H1 (cell line): ENCODE measurements at regions not wholly inside any gene's neighbourhood (a gene's known extent, or its start where the extent isn't known, plus 50 kb on each side); places are given as distances from the start of the nearest gene placed in this dataset.

Source experiments
- CTCF ChIA-PET: fragments of 300-600 bp; sonication (Branson Sonifier 250); formaldehyde crosslinking; loops from one replicate; lab custom pipeline; 2021; ENCODE audit not compliant: partially characterized antibody; lab: Charles Lee
- POLR2A ChIA-PET: fragments of 300-600 bp; sonication (Branson Sonifier 250); formaldehyde crosslinking; loops from one replicate; lab custom pipeline; 2021; ENCODE audit warnings: inconsistent platforms; ENCODE audit not compliant: partially characterized antibody; lab: Charles Lee
- DNase-seq, 2 experiments: peaks; one replicate each; pipeline versions ENCODE4 v3.0.0 to v3.0.0-alpha.2; 2010 to 2022; ENCODE audit warnings: low spot score in 2 of 2, low read depth in 1 of 2, mixed read lengths in 1 of 2
- FAIRE-seq: peaks from 2 replicates; lab custom pipeline; 2011; peaks lifted over from hg19 to GRCh38; lab: Jason Lieb, UNC
- H2AFZ ChIP-seq: 2 replicates; pipeline ENCODE4 v1.8.1; 2012; ENCODE audit warnings: low read length, inconsistent platforms
- H2AK5ac ChIP-seq: 2 replicates; pipeline ENCODE4 v1.6.1; 2013; ENCODE audit warnings: low read depth, low read length
- H2BK120ac ChIP-seq: replicated peaks from 2 replicates; pipeline ENCODE3; 2013; ENCODE audit warnings: low read depth, low read length, inconsistent platforms
- H2BK12ac ChIP-seq: 2 replicates; pipeline ENCODE4 v1.6.1; 2013; ENCODE audit warnings: low read depth, low read length
- H2BK15ac ChIP-seq: 2 replicates; pipeline ENCODE4 v1.6.1; 2013; ENCODE audit warnings: low read length
- H2BK20ac ChIP-seq: 2 replicates; pipeline ENCODE4 v1.6.1; 2013; ENCODE audit warnings: low read length
- H2BK5ac ChIP-seq: 2 replicates; pipeline ENCODE4 v1.6.1; 2013; ENCODE audit warnings: low read depth, low read length
- H3K14ac ChIP-seq: 2 replicates; pipeline ENCODE4 v1.6.1; 2013; ENCODE audit warnings: inconsistent platforms; ENCODE audit not compliant: insufficient read length
- H3K18ac ChIP-seq: 2 replicates; pipeline ENCODE4 v1.6.1; 2013; ENCODE audit warnings: low read length; ENCODE audit errors: extremely low read depth
- H3K23ac ChIP-seq: 2 replicates; pipeline ENCODE4 v1.6.1; 2013; ENCODE audit warnings: inconsistent platforms; ENCODE audit not compliant: insufficient read length
- H3K23me2 ChIP-seq: 2 replicates; pipeline ENCODE4 v1.6.1; 2013; ENCODE audit warnings: low read depth, low read length
- H3K27ac ChIP-seq: 2 replicates; pipeline ENCODE4 v1.6.1; 2011; ENCODE audit warnings: low read depth, low read length, inconsistent platforms
- H3K27me3 ChIP-seq, 4 experiments: replicated peaks in 1 of 4; 1 replicate in 1 of 4; 2 replicates in 3 of 4; pipeline versions ENCODE4 v1.6.1 to v1.8.1; 2011 to 2013; ENCODE audit warnings: low read length in 3 of 4, mild to moderate bottlenecking in 3 of 4, inconsistent platforms in 2 of 4, mixed read lengths in 2 of 4, moderate library complexity in 1 of 4; ENCODE audit not compliant: control insufficient read depth in 3 of 4, insufficient read depth in 3 of 4; ENCODE audit errors: extremely low read depth in 1 of 4
- H3K36me3 ChIP-seq, 4 experiments: 2 replicates each; pipeline versions ENCODE4 v1.6.1 to v1.8.1; 2011 to 2013; ENCODE audit warnings: mild to moderate bottlenecking in 4 of 4, low read length in 3 of 4, moderate library complexity in 2 of 4, control low read depth in 1 of 4, inconsistent platforms in 1 of 4; ENCODE audit not compliant: insufficient read depth in 4 of 4, control insufficient read depth in 2 of 4
- H3K4ac ChIP-seq: replicated peaks from 2 replicates; pipeline ENCODE3; 2013; ENCODE audit warnings: low read length, low read depth, mixed read lengths, inconsistent platforms; ENCODE audit not compliant: insufficient read length
- H3K4me1 ChIP-seq, 4 experiments: replicated peaks in 1 of 4; 1 replicate in 1 of 4; 2 replicates in 3 of 4; pipeline versions ENCODE4 v1.6.1 to v1.8.1; 2011 to 2013; ENCODE audit warnings: low read length in 3 of 4, inconsistent platforms in 2 of 4, mixed read lengths in 1 of 4; ENCODE audit not compliant: insufficient read depth in 4 of 4, control insufficient read depth in 3 of 4
- H3K4me2 ChIP-seq, 2 experiments: 2 replicates each; pipeline versions ENCODE4 v1.6.1 to v1.8.1; 2011 to 2013; ENCODE audit warnings: low read depth in 2 of 2, low read length in 2 of 2, control low read depth in 1 of 2, inconsistent platforms in 1 of 2, mild to moderate bottlenecking in 1 of 2; ENCODE audit not compliant: insufficient read depth in 1 of 2
- H3K4me3 ChIP-seq, 4 experiments: fragments of 200-600, 300-600 bp in 1 of 4; sonication (generic), shearing (Covaris generic), sonication (Bioruptor Twin) in 1 of 4; 2 replicates each; pipeline versions ENCODE4 v1.5.1 to v1.8.1; 2011 to 2016; ENCODE audit warnings: low read length in 4 of 4, low read depth in 3 of 4, control low read depth in 2 of 4, inconsistent platforms in 2 of 4, mild to moderate bottlenecking in 2 of 4, mixed read lengths in 1 of 4, moderate library complexity in 1 of 4; ENCODE audit not compliant: insufficient read depth in 2 of 4; ENCODE audit errors: extremely low read depth in 1 of 4
- H3K56ac ChIP-seq: replicated peaks from 2 replicates; pipeline ENCODE3; 2013; ENCODE audit warnings: low read depth, mild to moderate bottlenecking, mixed read lengths, low read length, inconsistent platforms; ENCODE audit not compliant: insufficient read length
- H3K79me1 ChIP-seq: 2 replicates; pipeline ENCODE4 v1.6.1; 2013; ENCODE audit warnings: low read depth, low read length, control low read depth
- H3K79me2 ChIP-seq, 2 experiments: 2 replicates each; pipeline versions ENCODE4 v1.6.1 to v1.8.1; 2012 to 2013; ENCODE audit warnings: low read length in 2 of 2, mild to moderate bottlenecking in 2 of 2, inconsistent platforms in 1 of 2; ENCODE audit not compliant: insufficient read depth in 2 of 2, control insufficient read depth in 1 of 2
- H3K9ac ChIP-seq, 4 experiments: replicated peaks in 1 of 4; 1 replicate in 1 of 4; 2 replicates in 3 of 4; pipeline versions ENCODE4 v1.6.1 to v1.8.1; 2011 to 2013; ENCODE audit warnings: low read depth in 3 of 4, low read length in 3 of 4, control low read depth in 2 of 4, mild to moderate bottlenecking in 2 of 4, moderate library complexity in 2 of 4, inconsistent platforms in 1 of 4; ENCODE audit errors: extremely low read depth in 1 of 4
- H3K9me3 ChIP-seq, 2 experiments: 2 replicates each; pipeline versions ENCODE4 v1.6.1 to v1.8.1; 2012 to 2013; ENCODE audit warnings: mild to moderate bottlenecking in 2 of 2, moderate library complexity in 2 of 2, control low read depth in 1 of 2, inconsistent platforms in 1 of 2, low read depth in 1 of 2, low read length in 1 of 2, mixed read lengths in 1 of 2; ENCODE audit not compliant: insufficient read depth in 2 of 2
- H4K20me1 ChIP-seq, 2 experiments: replicated peaks in 1 of 2; 2 replicates each; pipeline versions ENCODE3 to v1.8.1; 2011 to 2013; ENCODE audit warnings: inconsistent platforms in 2 of 2, low read length in 2 of 2, mild to moderate bottlenecking in 1 of 2; ENCODE audit not compliant: insufficient read depth in 2 of 2, control insufficient read depth in 1 of 2
- H4K5ac ChIP-seq: 2 replicates; pipeline ENCODE4 v1.6.1; 2013; ENCODE audit warnings: low read length, low read depth, mixed read lengths, inconsistent platforms; ENCODE audit not compliant: insufficient read length
- H4K8ac ChIP-seq: 2 replicates; pipeline ENCODE4 v1.8.0; 2013; ENCODE audit warnings: mild to moderate bottlenecking, moderate library complexity, low read length, inconsistent platforms; ENCODE audit not compliant: insufficient read depth; ENCODE audit errors: extremely low read depth
- H4K91ac ChIP-seq: replicated peaks from 2 replicates; pipeline ENCODE3; 2013; ENCODE audit warnings: low read length, mixed read lengths, inconsistent platforms; ENCODE audit not compliant: insufficient read length
- ASH2L ChIP-seq: fragments of 200-600, 300-600 bp; sonication (generic); IDR thresholded peaks from one replicate; pipeline ENCODE4 v1.7.1; 2017; ENCODE audit warnings: low read length
- BACH1 ChIP-seq: IDR thresholded peaks from 2 replicates; pipeline ENCODE4 v1.6.1; 2012; ENCODE audit warnings: low read length, improper control_type of control experiment
- POLR2A ChIP-seq, 2 experiments: IDR thresholded peaks; 1 replicate in 1 of 2; 2 replicates in 1 of 2; pipeline ENCODE4 v1.6.1; 2011; ENCODE audit warnings: low read depth in 2 of 2, low read length in 2 of 2, mild to moderate bottlenecking in 2 of 2; ENCODE audit errors: control extremely low read depth in 1 of 2
- RFX5 ChIP-seq: IDR thresholded peaks from 2 replicates; pipeline ENCODE4 v1.6.1; 2011; ENCODE audit warnings: low read depth, low read length, improper control_type of control experiment, borderline replicate concordance
- SIRT6 ChIP-seq: IDR thresholded peaks from one replicate; pipeline ENCODE4 v1.7.1; 2012; ENCODE audit warnings: low read length, inconsistent platforms
- SUZ12 ChIP-seq: fragments of 200-600 bp; sonication (generic); IDR thresholded peaks from 2 replicates; pipeline ENCODE4 v1.6.1; 2012; ENCODE audit warnings: mild to moderate bottlenecking, inconsistent platforms, low read length, moderate library complexity, mixed read lengths
- ZNF274 ChIP-seq: IDR thresholded peaks from 2 replicates; pipeline ENCODE4 v1.7.0; 2012; ENCODE audit warnings: low read length, borderline replicate concordance; ENCODE audit errors: extremely low read depth
- WGBS, 2 experiments: shearing (Covaris generic) in 1 of 2; methylation state at CpG; one replicate each; pipeline versions ENCODE4 v1.1.6 to v1.1.7; 2013 to 2015; ENCODE audit warnings: low lambda C conversion rate in 2 of 2, mixed read lengths in 2 of 2, inconsistent platforms in 1 of 2, low coverage in 1 of 2, missing lambda C conversion rate in 1 of 2; ENCODE audit not compliant: insufficient replicate concordance in 2 of 2, insufficient coverage in 1 of 2, insufficient read length in 1 of 2; ENCODE audit errors: extremely low coverage in 1 of 2, missing lambda C conversion rate in 1 of 2; 5-methylcytosine and 5-hydroxymethylcytosine counted together
- TF ChIP-seq, protein P1 (sequence below), 3 experiments: IDR thresholded peaks; 1 replicate in 2 of 3; 2 replicates in 1 of 3; pipeline versions ENCODE4 v1.5.1 to v1.6.1; 2011; ENCODE audit warnings: low read length in 3 of 3, mild to moderate bottlenecking in 3 of 3, inconsistent platforms in 2 of 3, low read depth in 1 of 3, moderate library complexity in 1 of 3; ENCODE audit not compliant: insufficient read depth in 1 of 3; ENCODE audit errors: control extremely low read depth in 1 of 3
- TF ChIP-seq, protein P2 (sequence below): IDR thresholded peaks from 2 replicates; pipeline ENCODE4 v1.6.1; 2011; ENCODE audit warnings: low read depth, mild to moderate bottlenecking, low read length; ENCODE audit not compliant: insufficient read depth

DNA sequence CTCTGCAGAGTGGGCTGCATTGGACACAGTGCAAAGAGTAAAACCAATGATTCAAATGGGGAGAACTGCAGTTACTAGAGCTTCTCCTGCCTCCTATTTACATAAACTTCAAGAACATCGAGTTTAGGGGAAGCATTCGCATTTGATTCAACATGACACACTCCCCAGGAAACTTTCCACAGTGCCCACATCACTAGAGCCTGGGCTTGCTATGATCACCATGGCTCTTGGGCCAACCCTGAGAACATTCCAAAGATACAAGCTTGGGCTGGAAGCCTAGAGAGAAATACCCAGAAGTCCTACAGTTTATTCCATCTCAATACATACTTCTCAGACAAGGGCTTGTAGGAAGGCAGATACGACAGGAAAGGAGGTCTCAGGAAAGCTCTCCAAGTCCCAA lies 337.9 kb downstream of the CD83 start:
- Histone ChIP-seq H3K23me2 (no peaks in the 10 kb centered on the region), H3K18ac (no peak overlapping the region), H3K79me1 (no peaks in the 10 kb centered on the region), H3K27ac (no peak overlapping the region), H3K9ac (no peak overlapping the region), H3K4me1 (0 out of 7 replicates have a peak, but pooled peaks cover 0 to 1% (median 0%) of the 10 kb centered on the region in 4 experiments), H4K91ac (no peak overlapping the region), H3K79me2 (no peaks in the 10 kb centered on the region), H4K8ac (no peak overlapping the region), H4K20me1 (no peaks in the 10 kb centered on the region), H2BK20ac (no peak overlapping the region), H3K4me3 (no peak overlapping the region), H3K14ac (no peak overlapping the region), H2BK15ac (no peak overlapping the region), H3K9me3 (no peaks in the 10 kb centered on the region), H3K23ac (no peak overlapping the region), H3K27me3 (no peaks in the 10 kb centered on the region), H3K36me3 (no peaks in the 10 kb centered on the region), H2BK120ac (no peak overlapping the region), H2AK5ac (no peak overlapping the region), H3K4me2 (no peak overlapping the region), H3K4ac (no peak overlapping the region), H2AFZ (no peak overlapping the region), H2BK5ac (no peak overlapping the region), H2BK12ac (no peak overlapping the region), H4K5ac (no peak overlapping the region), H3K56ac (no peak overlapping the region)
- POLR2A ChIA-PET, result no interaction called here
- no peak for DNase-seq
- CTCF ChIA-PET, result interaction anchor here (1.0 to 2.2 kb wide), 3 partner anchors 15 to 59 kb away, joined by 3 to 6 read pairs (median 5); no protein-coding TSS in a partner anchor
- WGBS, 2 experiments, result 92% methylated on average over 3 of the region's 3 CpGs; no CpG with 5 or more reads in 1 of the 2 experiments
- FAIRE-seq, result no peak
- TF ChIP-seq SIRT6 (no peak), ASH2L (no peak), SUZ12 (no peak), RFX5 (no peak), BACH1 (no peak), POLR2A (IDR thresholded peaks at IDR 0.05; ENCODE audit: control extremely low read depth in 1 of 2, low read depth in 2 of 2, low read length in 2 of 2) (no peak), ZNF274 (no peak)
- TF ChIP-seq, protein P1, sequence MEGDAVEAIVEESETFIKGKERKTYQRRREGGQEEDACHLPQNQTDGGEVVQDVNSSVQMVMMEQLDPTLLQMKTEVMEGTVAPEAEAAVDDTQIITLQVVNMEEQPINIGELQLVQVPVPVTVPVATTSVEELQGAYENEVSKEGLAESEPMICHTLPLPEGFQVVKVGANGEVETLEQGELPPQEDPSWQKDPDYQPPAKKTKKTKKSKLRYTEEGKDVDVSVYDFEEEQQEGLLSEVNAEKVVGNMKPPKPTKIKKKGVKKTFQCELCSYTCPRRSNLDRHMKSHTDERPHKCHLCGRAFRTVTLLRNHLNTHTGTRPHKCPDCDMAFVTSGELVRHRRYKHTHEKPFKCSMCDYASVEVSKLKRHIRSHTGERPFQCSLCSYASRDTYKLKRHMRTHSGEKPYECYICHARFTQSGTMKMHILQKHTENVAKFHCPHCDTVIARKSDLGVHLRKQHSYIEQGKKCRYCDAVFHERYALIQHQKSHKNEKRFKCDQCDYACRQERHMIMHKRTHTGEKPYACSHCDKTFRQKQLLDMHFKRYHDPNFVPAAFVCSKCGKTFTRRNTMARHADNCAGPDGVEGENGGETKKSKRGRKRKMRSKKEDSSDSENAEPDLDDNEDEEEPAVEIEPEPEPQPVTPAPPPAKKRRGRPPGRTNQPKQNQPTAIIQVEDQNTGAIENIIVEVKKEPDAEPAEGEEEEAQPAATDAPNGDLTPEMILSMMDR (IDR thresholded peaks at IDR 0.05; ENCODE audit: control extremely low read depth in 1 of 3, insufficient read depth in 1 of 3, low read depth in 1 of 3, low read length in 3 of 3), result no peak
- TF ChIP-seq, protein P2, sequence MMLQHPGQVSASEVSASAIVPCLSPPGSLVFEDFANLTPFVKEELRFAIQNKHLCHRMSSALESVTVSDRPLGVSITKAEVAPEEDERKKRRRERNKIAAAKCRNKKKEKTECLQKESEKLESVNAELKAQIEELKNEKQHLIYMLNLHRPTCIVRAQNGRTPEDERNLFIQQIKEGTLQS, result no peak
